HS-5 (cell line): ENCODE measurements at regions not wholly inside any gene's neighbourhood (a gene's known extent, or its start where the extent isn't known, plus 50 kb on each side); places are given as distances from the start of the nearest gene placed in this dataset.

Experiments used
- DNase-seq: peaks from one replicate; pipeline ENCODE4 v3.0.0-alpha.2; 2012; ENCODE audit warnings: low read depth

DNA sequence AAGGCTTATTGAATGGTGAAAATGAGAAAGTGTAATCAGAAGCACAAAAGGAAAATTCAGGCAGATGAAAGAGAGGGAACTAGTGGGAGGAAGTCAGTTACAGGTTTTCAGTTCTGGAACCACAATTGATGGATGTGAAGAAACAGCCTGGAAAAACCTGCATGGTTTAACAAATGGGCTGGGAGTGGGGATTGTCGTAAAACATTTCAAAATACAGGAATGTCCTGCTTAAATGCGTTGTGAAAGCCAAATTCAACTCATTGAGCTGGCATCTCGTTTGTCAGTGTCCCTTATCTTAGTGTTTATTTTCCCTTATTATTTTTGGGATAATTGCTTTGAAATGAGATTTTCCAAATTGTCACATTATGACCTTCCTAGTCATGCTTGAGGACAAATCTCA, 106.5 kb upstream of the RFC3 start:
- no peak for DNase-seq

DNA sequence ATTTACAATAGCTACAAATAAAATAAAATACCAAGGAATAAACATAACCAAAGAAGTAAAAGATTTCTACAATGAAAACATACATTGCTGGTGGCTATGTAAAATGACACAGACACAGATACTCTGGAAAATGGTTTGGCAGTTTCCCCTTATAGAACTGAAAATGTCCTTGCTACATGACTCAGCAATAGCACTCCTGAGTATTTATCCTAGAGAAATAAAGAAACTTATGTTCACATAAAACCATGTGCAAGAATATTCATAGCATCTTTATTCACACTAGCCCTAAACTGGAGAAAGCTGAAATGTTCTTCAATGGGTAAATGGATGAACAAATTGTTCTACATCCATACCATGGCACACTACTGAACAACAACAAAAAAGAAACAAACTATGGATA, 100.2 kb upstream of the RFC3 start:
- no peak for DNase-seq

DNA sequence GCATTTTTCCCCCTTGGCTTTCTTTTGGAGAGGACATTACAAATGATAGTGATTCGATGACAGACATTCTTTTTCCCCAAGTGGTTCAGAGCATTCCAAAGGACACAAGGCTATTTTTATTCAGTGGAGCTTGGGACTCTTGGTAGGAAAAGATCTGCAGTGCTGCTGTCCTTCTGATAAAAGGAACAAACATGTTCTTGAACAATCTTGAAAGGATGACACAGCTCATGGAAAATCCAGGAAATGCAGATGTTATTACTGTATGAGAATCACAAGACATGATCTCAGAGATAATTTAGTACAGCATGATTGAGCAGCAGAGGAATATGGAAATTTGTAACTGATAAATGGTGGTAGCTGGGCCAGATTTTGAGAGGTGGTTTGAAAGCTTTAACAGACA, 96.2 kb upstream of the RFC3 start:
- DNase-seq: no peak

DNA sequence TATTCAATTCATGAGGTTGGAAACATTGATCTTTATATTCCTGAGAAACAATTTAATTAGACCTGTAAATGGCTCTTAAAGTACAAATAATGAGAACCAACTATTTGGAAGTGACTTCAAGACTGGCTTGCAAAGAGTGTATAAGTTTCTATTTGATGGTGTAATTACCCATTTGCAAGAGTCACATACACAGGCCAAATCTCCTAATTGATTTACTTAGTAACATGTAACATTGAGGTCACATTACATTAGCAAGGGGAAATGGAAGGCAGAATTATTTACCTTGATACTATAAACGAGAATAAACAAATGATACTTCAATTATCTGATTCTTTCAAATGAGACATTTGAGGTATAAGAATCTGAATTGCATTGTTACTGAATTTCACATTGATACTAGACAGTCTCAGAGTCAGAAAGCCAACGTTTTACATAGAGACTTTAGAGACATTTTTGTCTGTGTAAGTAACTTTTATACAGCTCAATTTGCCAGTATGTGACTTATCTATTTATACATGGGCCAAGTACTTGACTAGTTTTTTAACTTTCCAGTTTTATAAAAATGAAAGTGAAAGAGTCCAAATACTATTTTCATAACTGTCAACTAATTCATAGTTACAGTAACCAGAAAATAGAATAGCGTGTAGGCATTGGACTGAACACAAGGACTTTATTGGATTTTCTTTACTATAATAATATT, 95.6 kb upstream of the RFC3 start:
- DNase-seq: no peak

DNA sequence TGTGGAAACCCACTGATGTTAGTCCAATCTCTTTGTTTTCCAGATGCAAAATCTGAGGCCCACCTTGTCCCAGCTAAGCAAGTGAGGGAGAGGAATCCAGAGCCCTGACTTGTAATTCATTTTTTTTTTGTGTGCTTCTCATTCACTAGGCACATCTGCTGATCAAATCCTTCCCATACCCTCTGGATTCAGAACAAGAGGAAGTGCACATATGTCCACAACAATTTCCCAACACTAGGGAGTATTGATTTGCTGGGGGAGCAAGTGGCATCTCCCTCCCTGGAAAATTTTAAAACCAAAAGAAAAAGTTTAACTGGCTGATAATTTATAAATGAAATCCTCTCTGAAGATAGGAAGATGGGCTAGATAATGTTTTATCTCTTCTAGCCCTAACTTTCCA, 94.6 kb upstream of the RFC3 start:
- no peak for DNase-seq

DNA sequence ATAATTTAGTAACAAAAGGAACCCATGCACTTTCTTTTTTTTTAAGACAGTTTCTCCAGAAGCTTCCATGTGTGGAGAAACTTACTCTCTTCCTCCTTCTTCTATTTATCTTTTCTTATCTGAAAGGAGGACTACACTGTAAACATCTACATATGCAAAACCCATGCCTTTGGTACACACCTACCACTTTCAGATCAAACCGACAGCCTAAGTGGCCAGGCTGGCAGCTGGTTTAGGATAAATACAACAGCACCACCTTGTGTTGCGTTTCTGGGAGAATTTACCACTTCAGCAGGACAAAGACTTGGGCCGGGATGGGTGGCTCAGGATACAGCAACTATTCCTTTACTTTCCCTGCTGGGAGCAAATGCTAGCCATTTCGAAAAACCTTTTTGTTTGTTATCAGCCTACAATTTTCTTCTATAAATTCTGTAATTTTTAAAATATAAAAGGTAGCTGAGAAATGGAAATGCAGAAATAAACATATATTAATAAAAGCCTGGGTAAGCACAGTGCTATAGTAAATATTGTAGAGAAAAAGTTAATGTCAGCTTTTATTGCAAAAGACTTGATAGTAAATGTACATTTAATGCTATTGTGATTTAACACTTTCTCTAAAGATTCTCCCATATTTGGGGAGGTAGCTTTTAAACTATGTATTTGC, 94.0 kb upstream of the RFC3 start:
- DNase-seq: no peak

DNA sequence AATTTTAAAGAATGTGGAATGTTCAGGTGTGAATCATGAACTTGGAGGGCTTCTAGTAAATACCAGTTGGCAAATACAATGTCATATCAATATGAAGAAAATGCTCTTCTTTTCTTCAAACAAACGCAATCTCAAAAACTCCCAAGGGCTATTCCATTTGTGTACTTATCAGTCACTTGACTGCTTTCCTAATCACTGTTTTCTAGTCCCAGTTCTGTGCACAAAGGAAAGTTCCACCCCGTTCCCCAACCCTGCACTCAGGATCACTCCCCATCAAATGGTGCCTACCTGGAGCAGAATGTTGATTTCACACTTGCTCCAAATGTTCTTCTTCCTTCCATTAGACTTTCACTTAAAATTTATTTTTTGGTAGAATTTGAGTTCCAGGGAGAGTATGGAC, 92.6 kb upstream of the RFC3 start:
- DNase-seq: no peak

DNA sequence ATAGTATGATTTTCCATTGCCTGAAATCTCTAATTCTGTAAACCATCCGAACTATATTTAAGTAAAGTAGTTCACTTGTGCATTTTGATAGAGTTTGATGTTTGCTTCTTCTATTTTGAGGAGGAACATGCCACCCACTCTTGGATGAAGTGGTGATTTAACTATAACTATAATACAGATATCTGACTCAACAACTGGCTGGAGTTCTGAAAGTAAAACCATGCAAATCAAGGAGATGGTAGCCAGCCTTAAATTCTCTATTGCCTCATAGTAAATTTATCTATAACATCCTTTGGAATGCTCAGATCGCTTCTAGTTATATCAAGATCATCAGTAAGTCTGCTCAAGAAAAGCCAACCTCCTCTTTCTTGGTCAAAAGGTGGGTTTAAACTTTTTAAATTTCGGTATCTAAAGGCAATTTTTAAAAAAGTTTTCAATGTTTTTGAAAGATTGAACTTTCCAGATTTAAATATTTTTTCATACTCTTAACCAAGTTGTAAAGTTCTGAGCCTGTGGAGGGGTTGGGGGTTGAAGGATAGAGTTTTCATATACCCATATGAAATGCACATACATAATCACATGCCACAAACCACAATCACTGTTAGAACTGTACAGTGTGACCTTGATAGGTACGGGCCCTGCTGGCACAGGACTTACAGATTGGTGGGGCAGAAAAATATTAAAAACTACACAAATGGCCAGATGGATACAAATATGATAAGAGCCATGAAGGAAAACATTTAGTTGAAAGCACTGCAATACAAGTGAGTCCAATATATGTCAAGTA, 90.5 kb upstream of the RFC3 start:
- no peak for DNase-seq

DNA sequence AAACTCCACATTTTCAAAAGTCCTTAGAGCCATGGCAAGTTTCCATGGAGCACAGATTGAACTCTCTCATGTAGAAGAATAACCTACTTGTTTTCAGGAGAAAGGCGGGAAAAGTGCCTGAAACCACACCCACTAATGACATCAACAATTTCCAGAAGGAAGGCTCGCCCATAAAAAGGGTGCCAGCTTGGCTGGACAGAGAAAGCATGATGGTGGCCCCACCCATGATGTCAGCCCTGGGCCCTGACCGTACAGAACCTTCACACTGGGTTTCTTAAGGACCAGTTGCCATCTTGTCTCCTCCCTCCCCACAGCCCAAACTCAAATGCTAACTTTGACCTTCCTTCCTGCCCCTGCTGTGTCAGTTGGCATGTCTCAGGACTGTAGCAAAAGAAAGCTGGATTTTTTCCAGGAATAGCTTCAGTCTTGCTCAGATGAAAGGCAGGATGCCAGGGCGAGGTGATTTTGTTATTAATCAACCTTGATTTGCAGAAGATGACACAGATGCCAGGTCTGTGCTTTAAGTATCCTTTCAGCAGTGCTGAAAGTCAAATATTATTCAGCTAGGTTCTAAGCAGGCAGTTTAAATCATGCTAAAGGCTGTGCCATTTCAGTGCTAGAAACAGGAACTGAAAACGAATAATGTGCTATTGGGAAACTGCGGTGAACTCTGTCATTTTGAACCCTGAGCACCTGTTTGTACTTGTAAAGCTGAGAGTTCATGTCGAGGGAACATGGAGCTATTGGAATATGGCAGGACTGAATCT, 89.5 kb upstream of the RFC3 start:
- DNase-seq: no peak

DNA sequence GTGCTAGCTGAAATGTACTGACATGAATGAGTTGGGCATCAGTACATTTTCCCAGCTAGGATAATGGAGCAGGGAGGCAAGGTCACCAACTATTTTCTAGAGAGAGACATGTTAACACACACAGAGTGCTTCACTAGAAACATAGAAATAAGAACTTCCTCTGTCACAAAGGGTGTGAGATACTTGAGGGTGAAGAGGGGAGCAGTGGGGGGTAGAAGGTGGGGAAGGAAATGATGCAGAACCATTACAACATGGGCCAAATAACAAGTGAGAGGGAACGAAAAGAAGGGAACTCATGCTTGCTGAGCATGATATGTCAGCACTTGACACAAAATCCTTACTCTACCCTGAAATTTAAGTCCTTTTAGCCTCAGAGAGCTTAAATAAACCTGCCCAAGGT, 87.8 kb upstream of the RFC3 start:
- DNase-seq: no peak

DNA sequence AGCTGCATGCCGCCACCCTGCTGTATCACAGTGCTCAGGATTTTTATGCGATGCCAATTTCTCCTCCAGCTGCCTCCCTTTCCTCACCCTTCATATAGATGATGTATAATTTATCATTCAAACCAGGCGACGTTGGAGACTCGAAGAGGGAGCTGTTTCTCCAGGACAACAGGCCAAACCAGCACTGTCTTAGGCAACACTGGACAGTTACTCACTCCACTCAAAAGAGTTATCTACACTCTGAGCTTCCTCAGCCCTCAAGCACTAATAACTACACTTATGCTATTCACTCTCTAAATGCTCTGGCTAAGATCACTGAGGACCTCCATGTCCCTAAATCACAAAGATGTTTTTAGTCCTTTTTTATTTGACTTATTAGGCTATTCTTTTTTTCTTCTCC, 87.3 kb upstream of the RFC3 start:
- no peak for DNase-seq

DNA sequence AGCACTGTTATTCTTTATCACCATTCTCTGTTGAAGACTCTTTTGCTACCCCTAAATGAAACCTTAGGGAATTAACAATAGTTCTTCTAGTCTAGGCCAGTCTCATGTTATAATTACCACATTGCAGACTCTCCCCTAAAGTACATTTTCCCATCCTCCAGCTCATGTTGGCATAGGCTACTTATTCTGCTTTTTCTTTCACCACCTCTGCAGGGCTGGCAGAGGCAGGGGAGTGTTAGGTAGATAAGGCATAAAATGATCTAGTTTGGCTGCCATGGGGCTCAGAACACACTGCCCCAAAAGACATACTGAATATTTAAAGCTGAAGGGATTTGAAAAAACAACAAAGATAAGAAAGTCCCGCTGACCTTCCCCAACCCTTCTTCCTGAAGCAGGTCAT, 82.7 kb upstream of the RFC3 start:
- no peak for DNase-seq

DNA sequence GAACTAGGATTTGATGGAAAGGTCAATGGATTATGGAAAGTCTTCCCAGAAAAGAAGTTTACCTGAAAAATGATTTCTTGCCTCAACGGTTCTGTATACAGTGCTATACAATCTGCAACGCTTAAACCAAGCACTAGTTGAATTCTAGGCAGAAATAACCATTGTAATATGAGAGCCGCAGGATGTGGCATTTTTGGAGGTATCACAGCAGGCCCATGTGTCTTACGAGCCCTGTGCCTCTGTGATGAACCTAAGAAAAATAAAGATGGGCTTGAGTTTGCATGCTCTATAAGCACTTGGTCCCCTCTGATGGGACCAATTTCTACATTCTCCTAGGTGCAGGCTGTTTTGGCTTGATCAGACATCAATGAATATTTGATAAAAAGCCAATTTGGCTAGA, 78.7 kb upstream of the RFC3 start:
- no peak for DNase-seq

DNA sequence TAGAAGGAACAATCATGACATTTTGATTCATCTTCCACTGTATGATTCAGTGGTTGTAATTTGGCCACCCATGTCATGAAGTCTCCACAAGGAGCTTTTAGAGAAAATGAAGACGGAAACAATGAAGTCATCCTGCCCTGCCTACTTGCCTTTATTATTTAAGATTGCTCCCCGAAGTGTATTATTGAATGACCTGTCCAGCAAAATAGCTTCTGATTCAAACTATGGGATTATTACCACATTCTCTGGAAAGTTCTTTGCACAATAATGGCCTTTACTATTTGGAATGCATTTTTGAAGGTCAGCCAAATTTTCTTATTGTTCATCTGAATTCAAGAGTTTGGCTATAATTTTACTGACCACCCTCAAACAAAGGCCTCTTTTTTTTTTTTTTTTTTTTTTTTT, 77.8 kb upstream of the RFC3 start:
- DNase-seq: no peak

DNA sequence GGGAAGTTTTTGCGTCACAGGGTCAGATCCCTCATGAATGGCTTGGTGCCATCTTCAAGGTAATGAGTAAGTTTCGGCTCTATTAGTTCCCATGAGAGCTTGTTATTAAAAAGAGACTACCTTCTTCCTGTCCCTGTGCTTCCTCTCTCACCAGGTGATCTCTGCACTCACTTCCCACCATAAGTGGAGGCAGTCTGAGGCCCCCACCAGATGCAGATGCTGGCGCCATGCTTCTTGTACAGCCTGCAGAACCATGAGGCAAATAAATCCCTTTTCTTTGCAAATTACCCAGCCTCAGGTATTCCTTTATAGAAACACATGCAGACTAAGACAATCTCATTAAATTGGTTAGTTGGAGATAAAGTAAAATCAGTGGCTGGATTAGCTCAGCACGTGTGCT, 75.6 kb upstream of the RFC3 start:
- no peak for DNase-seq

DNA sequence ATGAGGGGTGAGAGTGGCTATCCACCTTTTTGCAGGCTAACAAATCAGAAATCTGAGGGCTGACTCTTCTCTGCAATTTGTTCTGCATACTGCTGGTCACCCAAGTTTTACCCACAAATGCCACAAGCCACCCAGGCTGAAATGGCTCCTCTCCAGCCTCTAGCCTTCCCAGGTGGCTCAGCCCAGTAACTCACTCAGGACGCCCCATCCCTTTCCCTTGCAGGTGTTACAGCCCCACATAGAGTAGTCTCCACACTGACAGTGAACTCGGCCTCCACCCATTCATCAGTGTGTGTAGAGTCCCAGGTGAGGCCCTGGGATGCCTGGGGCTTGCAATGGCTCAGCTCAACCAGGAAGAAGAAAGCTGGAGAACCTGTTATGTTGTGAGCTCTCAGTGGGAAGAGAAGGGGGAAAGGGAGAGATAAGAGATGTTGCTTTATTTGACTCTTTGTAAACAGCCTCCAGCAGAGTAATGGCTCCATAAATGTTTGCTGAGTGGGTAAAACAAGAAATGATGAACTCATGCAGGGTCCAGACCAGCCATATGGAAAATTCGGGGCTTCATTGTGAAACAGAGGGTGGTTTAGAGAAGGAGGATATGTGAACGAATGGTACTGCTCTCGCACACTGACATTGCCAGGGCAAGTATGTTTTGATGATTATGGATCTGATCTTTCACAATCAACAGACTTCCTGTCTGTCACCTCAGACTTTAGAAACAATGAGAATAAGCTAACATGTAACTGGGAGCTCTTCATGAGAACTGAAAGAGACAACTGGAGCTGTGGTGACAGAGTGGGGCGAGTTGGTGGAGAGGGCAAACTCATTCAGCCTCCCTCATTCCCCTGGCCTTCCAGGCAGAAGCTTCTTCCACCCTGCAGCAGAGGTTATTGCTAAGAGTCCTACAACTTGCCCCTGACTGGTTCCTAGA, 74.2 kb upstream of the RFC3 start:
- DNase-seq: no peak

DNA sequence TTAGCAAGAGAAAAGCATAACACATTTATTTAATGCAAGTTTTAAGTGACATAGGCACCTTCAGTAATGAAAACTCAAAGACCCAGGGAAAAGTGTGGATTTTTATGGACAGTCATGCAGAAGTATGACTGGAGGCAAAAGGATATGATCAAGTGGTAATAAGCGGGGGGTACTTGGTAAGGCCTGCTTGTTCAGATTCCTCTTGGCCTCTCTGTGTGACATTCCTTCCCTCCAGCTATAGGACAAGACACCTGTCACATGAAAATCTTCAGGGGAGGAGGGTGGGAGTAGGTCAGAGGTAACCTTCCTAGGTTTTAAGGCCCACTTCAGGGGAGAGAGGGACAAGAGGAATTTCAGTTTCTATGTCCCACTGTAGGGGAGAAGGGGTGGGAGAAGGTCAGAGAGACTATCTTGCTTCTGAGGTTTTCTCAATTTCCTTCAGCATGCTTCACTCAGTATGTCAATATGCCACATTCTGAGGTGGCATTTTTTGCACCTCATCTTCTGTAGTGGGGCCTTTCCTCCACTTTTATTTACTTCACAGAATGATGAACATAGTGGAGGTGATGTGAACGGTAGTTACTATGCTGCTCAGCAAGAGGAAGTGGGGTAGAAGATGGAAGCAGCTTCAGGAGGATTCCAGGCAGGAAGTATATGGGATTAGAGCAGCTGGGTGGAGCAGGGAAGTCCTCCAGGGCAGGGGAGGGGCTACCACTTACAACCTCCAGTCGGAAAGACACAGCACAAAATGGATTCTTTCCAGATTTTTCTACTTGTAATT, 73.2 kb upstream of the RFC3 start:
- no peak for DNase-seq

DNA sequence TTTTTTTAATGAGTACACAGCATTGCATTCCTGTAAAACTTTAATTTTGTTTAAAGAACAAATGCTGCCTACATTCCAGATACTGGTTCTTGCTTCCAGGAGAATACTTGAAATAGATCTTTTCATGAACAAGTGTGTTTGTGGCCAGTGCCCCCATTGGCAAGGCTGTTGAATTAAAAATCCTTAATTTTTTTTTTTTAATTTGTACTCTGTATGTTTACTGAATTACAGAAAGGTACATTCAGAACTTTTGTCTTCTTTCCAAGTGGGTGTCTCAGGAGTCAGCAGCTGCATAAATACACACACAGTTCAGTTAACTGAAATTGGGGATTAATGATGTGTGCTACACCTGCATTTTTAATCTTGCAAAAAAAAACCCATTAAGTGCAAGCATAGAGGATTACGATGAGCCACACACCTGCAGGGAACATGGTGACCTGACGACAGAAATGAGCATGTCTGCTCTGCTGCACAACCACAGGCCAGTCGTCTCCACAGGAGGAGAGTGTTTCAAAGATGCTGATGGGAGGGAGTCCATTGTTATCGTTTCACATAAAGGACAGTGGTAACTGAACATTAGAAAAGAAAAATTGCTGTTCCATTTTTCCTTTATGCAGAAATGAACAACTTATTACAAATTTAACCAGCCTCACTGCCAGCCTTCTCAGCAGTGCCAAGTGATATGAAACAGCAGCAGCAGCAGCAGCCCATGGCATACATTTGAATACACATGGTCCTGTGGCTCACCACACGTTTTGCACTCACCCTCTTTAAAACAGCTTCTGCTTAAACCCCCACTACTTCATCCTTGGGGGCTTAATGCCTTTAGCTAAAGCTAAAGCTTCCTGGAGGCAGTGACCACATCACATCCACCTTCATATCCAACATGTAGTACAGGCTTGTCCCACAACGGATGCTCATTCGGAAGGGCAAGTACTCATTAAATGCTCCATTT, 72.3 kb upstream of the RFC3 start:
- DNase-seq: no peak

DNA sequence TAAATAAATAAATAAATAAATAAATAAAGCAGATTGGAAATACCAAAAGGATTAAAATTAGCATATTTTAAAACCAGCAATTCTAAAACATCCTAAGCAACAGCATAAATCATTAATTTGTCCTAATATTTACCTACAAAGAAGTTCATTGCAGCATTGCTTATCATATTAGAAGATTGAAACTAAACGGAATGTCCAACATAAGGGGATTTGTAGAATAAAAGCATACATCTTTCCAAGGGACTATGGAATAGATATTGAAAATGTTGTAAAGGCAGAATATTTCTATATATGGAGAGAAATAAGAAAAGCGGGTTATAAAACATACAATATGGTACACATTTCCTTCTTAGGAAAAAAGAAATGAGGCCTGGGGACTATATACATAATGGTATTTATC, 71.1 kb upstream of the RFC3 start:
- no peak for DNase-seq

DNA sequence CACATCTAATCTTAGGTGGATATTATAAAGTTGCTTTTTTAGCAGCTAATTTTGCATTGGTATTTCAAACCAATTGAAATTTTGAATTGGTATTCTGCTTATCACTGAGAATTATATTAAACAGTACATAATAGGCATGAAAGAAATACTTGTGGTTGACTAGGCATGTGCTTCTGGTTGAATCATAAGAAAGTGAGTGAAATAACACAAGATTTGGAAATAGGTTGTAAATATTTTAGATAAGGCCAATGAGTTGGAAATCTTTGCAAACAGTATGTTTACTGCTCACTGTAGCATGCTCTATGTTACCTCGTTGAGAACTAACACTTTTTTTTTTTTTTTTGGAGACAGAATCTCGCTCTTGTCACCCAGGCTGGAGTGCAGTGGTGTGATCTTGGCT, 66.8 kb upstream of the RFC3 start:
- DNase-seq: no peak
